ENCODE measurements at regions not wholly inside any gene's neighbourhood (a gene's known extent, or its start where the extent isn't known, plus 50 kb on each side); places are given as distances from the start of the nearest gene placed in this dataset.

DNA sequence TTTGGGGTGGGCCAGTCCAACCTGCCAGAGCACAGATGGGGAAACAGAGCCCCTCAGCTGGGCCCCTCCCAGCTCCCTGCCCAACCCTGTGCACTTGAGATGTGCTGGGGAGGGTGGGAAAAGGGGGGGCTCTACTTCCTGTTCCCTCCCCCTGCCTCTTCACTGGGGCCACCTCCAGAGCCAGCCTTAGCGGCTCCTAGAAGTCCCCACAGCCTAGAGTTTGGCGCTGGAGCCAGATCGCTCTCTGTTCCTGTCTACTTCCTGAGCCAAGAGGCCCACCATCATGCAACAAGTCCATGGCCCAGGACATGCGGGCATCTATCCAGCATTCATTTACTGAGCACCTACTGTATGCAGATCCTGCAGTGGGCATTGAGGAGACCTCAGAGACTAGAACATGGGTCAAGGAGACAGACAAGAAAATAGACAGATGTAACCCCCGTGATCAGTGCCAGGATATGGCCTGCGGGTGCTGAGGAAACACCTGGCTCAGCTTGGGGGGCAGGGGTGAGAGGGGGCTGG lies 144.1 kb downstream of the SYF2 start:
- TF ChIP-seq, protein P1, sequence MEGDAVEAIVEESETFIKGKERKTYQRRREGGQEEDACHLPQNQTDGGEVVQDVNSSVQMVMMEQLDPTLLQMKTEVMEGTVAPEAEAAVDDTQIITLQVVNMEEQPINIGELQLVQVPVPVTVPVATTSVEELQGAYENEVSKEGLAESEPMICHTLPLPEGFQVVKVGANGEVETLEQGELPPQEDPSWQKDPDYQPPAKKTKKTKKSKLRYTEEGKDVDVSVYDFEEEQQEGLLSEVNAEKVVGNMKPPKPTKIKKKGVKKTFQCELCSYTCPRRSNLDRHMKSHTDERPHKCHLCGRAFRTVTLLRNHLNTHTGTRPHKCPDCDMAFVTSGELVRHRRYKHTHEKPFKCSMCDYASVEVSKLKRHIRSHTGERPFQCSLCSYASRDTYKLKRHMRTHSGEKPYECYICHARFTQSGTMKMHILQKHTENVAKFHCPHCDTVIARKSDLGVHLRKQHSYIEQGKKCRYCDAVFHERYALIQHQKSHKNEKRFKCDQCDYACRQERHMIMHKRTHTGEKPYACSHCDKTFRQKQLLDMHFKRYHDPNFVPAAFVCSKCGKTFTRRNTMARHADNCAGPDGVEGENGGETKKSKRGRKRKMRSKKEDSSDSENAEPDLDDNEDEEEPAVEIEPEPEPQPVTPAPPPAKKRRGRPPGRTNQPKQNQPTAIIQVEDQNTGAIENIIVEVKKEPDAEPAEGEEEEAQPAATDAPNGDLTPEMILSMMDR (IDR thresholded peaks at IDR 0.05): no peak
- TF ChIP-seq POLR2A (IDR thresholded peaks at IDR 0.05): no peak
